Uterus (tissue), 2 donors: ENCODE measurements at regions not wholly inside any gene's neighbourhood (a gene's known extent, or its start where the extent isn't known, plus 50 kb on each side); places are given as distances from the start of the nearest gene placed in this dataset.

Source experiments
- POLR2A ChIP-seq, 2 donors: fragments of 450-650 bp; IDR thresholded peaks; one replicate each; pipeline ENCODE4 v1.6.1; 2016; ENCODE audit warnings: antibody characterized with exemption in 2 of 2, mild to moderate bottlenecking in 1 of 2, moderate library complexity in 1 of 2
- TF ChIP-seq, protein P1 (sequence below), 4 experiments: fragments of 200-600 bp in 2 of 4; fragments of 450-650 bp in 2 of 4; sonication (generic) in 2 of 4; IDR thresholded peaks; one replicate each; pipeline ENCODE4 v1.5.1; 2016 to 2019; ENCODE audit warnings: antibody characterized with exemption in 4 of 4, mild to moderate bottlenecking in 2 of 4, moderate library complexity in 1 of 4

DNA sequence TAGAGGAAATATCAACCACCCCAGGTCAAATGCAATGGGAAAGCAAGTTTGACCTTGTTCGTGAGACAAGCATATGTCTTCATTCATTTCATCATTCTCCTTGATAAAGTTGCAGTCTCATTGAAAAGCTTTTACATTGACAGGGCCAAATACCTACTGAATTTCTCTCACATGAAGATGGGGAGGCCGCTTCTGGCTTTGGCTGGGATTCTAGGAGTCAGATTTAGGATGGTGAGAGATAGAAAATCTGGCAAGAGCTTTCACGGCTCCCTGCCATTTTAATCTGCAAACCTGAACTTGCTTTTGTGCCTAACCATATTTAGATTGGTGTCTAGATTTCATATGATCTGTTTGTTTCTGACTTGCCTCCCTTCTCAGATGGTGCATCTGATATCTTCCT, 88.0 kb downstream of the TMEM100 start:
- TF ChIP-seq, protein P1, sequence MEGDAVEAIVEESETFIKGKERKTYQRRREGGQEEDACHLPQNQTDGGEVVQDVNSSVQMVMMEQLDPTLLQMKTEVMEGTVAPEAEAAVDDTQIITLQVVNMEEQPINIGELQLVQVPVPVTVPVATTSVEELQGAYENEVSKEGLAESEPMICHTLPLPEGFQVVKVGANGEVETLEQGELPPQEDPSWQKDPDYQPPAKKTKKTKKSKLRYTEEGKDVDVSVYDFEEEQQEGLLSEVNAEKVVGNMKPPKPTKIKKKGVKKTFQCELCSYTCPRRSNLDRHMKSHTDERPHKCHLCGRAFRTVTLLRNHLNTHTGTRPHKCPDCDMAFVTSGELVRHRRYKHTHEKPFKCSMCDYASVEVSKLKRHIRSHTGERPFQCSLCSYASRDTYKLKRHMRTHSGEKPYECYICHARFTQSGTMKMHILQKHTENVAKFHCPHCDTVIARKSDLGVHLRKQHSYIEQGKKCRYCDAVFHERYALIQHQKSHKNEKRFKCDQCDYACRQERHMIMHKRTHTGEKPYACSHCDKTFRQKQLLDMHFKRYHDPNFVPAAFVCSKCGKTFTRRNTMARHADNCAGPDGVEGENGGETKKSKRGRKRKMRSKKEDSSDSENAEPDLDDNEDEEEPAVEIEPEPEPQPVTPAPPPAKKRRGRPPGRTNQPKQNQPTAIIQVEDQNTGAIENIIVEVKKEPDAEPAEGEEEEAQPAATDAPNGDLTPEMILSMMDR (IDR thresholded peaks at IDR 0.05): no peak
- no peak for TF ChIP-seq POLR2A (IDR thresholded peaks at IDR 0.05)
